ENCODE measurements at regions not wholly inside any gene's neighbourhood (a gene's known extent, or its start where the extent isn't known, plus 50 kb on each side); places are given as distances from the start of the nearest gene placed in this dataset.

DNA sequence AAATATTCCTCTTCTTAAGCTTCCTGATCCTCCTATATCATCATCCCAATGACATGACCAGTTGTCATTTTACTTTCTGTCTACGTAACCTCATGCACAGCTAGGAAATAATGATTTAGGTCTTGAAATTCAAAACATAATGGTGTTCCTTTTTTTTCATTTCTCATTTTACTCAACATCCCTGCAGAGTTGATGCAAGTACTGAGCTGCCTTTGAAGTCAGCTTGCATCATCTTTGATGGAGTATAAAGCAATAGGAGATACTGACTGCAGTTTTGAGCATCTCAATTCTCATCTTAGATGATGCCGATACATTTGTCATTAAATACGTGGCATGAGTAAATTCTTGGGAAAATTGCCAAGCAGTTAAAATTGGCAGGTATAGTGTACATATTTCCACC is 346.1 kb downstream of the ZIC1 start:
- DNase-seq (ENCODE audit: low read depth in 2 of 3, low spot score in 1 of 3) = no peak

DNA sequence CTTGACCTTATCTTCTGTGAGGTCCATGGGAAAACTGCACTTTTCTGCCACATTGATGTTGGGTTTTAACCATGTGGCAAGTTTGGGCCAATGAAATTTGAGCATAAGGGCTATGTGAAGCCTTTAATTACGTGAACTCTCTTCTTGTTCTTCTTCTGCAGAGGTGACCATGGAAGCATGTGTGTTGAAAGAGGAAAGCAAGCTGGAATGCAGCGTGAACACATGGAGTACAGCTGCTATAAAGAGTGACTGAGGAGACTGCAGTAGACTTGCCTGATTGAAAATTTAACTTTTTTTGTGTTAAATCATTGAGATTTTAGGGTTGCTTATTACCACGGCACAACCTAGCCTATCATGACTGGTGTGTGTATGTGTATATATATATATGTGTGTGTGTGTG is 347.3 kb downstream of the ZIC1 start:
- DNase-seq (ENCODE audit: low read depth in 2 of 3, low spot score in 1 of 3) = no peak

DNA sequence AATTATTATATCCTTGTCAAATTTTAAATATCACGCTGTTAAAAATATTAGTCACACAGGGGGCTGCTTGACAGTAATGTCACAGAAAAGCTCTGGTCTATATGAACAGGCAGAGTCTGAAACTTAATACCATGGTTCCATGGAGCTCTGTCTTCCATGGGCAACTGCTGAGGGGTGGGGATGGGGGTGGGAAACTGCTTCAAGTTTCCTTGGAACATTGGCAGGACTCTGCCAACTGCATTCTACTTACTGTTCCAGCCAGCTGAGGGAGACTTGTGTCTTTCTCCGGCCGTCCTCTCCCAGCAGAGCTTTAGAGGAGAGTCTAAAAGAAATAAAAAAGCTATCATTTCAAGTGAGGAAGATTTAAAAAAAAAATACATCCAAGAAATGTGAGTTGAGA is 348.7 kb downstream of the ZIC1 start:
- no peak for DNase-seq (ENCODE audit: low read depth in 2 of 3, low spot score in 1 of 3)

DNA sequence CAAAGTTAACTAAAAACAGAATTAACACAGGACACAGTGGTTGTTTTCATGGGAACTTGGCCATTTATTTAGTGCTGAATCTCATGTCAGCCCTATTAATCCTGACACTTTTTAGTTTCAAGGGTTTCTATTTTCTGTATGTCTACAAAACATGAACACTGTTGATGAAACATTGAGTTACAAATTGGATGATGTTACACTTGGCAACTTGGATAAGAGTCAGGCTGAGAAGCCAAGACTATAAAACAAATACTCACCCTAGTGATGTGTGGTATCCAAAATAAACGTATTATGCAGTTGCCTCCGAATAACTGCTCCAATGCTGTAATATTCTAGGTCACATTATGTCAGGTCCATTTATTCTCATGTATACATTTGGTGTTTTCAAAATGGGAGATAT is 349.6 kb downstream of the ZIC1 start:
- DNase-seq (ENCODE audit: low read depth in 2 of 3, low spot score in 1 of 3) = no peak

DNA sequence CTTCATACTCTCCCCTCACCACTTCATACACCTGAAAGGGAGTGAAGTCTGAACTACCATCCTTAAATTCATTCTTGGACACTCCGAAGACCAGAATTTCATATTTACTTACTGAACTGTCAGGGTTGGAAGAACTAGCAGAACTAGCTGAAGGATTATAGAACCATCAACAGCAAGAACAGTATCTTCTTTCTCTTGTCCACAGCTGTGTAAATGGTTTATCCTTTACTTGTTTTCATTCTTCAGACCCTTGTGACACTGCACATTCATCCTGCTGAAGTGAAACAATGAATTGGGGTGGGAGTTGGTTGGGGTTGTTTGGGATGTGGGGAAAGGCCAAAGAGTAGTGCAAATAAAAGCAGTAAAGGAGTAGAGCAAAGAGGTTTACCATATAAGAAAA is 350.9 kb downstream of the ZIC1 start:
- DNase-seq (ENCODE audit: low read depth in 2 of 3, low spot score in 1 of 3) = no peak

DNA sequence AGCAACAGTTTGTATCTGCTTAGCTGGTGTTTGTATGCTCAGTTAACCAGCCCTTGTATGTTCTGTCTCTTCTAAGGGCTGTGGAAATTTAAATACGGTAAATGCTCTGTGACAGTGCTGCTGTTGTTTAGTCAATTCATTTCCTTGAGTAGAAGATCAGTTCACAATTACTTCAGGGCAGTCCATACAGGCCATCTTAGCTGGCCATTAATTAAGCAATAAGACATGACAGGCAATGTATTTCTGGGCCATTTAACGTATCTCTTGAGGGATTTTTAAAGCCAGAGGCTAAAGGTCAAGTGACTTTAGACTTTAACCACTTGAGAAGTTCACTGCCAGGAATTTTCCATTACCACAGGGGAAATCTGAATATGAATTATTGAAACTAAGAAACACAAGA is 351.8 kb downstream of the ZIC1 start:
- DNase-seq (ENCODE audit: low read depth in 2 of 3, low spot score in 1 of 3) = no peak

DNA sequence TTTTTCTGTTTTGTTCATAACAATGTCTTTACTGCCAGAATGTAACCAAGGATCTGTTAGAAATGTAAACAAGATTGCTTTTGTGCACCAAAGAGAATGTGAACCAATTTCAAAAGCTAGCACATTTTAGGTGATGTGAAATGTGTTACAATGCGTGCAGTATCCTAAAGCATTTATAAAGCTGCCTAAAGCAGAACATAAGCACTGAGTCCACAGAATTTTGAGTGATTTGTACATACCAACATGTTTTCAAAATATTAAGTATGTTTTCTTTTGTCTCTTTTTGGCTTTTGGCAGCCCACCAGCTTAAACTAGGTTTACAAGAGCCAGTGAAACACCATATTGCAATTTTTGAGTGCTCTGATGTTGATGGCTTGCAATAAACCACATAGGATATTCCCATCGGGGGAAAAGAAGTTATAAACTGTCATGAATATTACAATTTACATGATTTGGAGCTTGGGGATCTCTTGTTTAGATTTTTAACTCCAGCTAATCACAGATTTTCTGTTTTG is 364.0 kb downstream of the ZIC1 start:
- no peak for DNase-seq (ENCODE audit: low read depth in 2 of 3, low spot score in 1 of 3)

DNA sequence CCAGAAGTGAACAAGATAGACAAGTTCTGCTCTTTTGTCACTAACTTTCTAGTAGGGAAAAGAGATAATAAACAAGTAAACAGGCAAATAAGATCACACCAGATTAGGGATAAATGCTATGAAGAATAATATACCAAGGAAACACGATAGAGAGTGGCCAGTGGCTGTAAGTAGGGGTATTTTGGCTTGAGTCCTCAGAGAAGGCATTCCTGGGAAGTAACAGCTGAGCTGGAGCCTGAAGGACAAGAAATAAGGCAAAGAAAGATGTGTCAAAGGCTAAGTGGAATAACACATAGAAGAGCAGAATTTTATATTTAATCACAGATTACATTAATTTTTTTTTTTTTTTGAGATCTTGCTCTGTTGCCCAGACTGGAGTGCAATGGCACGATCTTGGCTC is 366.2 kb downstream of the ZIC1 start:
- DNase-seq (ENCODE audit: low read depth in 2 of 3, low spot score in 1 of 3) = no peak

DNA sequence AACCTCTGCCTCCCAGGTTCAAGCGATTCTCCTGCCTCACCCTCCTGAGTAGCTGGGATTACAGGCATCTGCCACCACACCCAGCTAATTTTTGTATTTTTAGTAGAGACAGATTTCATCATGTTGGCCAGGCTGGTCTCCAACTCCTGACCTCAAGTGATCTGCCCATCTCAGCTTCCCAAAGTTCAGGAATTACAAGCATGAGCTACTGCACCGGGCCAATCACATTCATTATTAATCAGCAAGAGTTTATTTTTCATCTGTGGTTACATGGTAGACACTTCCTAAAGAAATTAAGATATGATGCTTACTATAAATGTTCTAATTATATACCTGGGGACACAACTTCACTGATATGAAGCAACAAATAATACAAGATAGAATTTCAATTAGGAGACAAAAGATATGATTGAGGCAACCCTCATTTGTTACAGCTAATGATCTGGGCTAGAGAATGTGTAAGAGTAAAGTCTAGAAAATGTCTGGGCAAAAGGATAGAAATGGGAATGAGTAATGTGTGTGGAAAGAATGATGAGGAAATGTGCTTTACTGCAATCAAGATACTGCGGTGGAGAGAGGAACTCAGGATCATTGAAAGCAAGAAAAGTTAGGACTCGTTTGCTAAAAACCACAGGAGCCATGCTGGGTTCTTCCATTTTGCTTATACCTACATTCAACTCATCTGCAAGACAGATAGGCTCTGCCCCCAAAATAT is 366.8 kb downstream of the ZIC1 start:
- DNase-seq (ENCODE audit: low read depth in 2 of 3, low spot score in 1 of 3) = no peak

DNA sequence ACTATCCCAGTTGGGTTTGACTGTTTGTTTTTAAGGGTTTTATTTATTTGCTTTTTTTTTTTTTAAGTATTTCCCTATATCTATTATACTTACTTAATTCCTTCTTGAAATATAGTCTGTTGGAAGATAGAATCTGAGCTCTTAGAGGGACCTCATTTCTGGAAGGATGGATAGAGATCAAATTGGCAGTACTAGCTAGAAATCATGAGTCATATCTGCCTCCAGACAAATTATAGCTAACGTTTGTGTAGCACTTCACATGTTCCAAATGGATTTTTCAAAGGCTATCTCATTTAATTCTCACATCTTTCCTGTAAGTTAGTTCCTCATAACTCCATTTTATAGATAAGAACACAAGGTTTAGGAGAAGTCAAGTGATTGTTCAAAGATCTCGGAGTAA is 384.7 kb downstream of the ZIC1 start:
- no peak for DNase-seq (ENCODE audit: low read depth in 2 of 3, low spot score in 1 of 3)

DNA sequence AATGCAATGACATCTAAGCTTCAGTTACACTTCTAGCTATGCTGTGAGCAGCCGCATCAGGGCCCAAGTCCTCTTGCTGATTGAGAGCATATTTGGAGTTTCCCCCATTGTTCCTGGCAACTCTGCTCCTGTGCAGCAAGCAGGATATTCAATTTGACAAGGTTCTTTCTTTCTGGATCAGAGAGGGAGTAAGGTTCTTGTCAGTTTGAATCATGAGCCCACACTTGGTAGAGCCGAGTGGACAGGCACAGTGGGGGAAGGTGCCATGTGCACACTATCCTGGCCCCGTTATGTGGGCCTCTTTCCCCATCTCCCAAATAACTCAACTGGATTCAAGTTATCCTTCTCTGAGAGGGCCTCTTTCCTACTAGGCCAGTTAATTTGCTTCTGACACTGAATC is 385.4 kb downstream of the ZIC1 start:
- no peak for DNase-seq (ENCODE audit: low read depth in 2 of 3, low spot score in 1 of 3)

DNA sequence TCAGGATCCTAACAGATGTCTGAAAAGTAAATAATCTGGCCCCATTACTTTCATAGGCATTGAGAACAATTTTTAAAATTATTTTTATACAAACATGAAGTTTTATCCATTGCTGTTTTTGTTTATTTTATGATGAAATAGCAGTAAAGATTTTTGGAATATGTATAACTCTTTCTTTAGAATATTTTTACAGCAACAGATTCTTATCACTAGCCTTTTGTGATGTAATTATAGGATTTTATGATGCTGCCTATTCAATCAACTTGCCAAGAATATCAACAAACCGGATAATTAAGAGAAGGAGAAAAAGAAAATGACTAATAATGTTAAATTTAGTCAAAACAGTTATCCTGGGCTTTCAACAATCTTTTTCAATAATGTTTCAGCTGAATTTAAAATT is 386.3 kb downstream of the ZIC1 start:
- DNase-seq (ENCODE audit: low read depth in 2 of 3, low spot score in 1 of 3) = no peak

DNA sequence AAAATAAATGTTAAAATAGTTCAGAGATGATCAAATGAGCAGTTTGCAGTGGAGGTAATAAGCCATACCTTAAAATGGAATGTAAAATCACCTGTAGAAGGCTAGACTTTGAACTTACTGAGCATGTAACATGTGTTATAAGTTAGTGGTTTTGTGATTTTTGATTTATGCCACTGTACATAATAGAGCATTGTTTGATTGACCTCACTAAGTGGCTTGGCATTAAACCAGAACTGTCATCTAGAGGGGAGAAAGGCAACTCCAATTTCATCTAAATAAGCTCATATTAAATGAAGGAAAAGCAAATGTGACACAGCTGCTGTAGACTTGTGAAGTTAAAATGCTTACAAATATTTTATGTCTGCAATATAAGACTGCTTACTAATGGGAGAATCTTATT is 387.9 kb downstream of the ZIC1 start:
- no peak for DNase-seq (ENCODE audit: low read depth in 2 of 3, low spot score in 1 of 3)

DNA sequence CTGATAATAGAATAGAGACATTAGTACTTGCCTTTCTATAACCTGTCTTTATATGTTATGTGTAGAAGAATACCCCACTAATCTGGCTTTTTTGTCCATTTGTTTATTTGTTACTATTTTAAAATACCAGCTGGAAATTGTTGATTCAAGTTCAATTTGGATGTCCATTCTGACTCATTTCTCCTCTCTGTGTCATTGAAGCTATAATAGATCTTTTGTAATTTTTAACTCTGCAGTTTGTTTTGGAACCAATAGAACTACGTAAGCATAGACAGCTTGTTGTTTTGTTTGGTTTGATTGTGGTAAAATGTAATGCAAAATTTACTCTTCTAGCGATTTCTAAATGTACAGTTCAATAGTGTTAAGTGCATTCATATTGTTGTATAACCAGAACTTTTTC is 390.4 kb downstream of the ZIC1 start:
- no peak for DNase-seq (ENCODE audit: low read depth in 2 of 3, low spot score in 1 of 3)

DNA sequence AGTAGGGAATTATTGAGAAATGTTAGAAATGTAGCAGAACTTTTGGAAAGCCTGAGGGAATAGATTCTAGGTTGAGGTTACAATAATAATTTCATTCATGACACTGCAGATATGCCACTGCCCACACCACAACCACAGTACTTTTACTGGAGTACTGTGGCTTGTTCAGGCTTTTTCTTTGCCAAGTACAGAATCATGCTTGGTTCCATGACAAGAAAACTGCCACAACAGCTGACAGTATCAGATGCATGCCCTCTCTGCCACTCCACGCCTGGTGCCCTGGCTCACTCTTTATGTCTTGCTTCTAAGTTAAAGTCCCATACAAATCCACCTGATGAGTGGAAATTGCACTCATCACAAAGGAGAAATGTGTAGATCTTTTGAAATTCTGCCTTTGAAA is 398.6 kb downstream of the ZIC1 start:
- DNase-seq (ENCODE audit: low read depth in 2 of 3, low spot score in 1 of 3) = no peak

DNA sequence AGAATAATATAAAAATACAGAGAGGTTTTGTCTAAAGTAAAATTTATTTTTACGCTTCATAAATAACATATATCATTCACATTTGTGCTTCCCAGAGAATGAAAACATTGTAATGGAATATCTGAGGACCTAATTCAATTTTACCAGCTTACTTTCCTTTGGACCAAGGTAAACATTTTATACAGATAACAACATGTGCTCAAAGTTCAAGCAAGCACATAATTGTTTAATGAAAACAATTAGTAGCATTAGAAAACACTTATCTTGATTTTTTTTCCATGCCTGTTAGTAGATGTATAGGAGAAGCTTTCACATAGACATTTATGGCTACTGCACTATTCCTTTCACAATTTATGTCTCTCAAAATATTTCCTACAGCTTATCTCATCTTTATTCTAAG is 400.0 kb downstream of the ZIC1 start:
- no peak for DNase-seq (ENCODE audit: low read depth in 2 of 3, low spot score in 1 of 3)

DNA sequence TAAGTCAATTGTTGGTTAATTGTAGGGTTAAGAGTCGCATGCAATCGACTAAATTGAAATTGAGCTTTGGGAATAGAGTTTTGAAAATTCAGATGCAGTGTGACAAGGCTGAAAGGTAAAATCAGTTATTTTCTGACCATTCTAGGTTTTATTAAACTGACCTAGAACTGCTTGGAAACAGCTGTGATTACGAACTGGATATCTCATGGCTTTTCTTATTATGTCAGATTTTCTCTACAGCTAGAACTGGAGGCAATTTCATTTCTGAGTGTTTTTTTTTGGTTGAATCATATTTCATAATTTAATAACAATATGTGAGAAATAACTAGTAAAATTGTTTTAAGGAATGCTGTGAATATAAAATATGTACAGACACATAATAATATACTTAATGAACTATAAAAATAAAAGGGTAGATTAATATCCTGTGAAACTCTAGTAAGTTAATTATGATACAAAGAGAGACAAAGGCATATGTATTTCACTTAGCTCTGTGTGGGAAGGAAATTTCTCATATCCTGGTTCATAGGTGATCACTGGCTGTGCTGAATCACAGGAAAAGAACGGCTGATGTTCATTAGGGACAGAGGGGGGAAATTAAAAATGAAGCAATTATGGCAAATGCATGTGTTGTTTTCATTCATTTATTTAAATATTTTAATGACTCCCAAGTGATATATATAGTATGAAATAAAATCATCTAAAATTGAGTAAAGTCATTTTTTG is 403.2 kb downstream of the ZIC1 start:
- DNase-seq (ENCODE audit: low read depth in 2 of 3, low spot score in 1 of 3) = no peak

DNA sequence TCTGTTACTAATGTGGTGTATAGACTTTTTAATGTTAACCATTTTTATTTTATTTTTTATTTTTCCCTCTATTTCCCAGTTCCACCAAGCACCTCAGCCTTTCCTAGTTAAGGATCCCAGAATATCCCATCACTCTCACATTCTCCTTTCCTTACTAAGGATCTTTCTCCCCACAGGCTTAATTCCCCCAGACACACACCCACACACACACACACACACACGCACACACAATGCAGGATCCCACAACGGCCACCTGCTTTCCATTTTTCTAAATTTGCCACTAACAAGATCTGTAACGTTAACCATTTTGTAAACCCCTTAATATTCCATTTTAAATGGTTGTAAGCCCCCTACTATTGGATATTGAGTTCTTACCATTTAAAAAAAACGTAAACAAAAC is 404.1 kb downstream of the ZIC1 start:
- DNase-seq (ENCODE audit: low read depth in 2 of 3, low spot score in 1 of 3) = no peak

DNA sequence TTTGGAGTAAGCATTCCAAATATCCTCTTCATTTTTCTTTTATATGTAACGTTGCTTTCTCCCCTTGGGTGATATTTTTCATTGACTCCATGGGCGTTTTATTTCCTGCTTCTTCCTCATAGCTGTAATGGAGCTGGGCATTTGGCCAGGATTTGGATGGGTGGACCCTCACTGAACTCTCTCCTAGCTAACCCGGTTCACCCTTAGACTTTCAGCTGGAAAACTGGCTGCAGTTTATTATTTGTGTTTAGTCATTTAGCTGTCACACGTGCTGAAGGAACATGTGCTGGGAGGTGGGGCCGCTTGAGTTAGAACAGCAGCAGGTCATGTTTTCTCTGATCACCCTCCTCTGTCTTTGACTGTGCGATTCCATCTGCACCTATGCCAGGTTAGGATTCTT is 407.6 kb downstream of the ZIC1 start:
- DNase-seq (ENCODE audit: low read depth in 2 of 3, low spot score in 1 of 3) = no peak

DNA sequence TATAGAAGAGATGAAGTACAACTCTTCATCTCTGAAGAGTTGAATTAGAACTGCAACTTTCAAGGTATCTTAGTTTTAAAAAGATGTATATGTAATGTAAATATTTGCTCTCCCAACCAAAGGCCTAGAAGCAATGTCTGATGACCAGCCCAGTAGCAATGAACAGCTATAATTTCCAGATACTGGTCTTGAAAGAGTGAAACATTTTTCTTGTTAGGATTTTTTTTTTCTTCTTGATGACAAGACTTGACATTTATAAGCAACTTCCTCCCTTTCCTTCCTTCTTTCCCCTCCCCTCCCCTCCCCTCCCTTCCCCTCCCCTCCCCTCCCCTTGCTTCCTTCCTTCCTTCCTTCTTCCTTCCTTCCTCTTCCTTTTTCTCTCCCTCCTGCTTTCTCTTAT is 423.4 kb downstream of the ZIC1 start:
- no peak for DNase-seq (ENCODE audit: low read depth in 2 of 3, low spot score in 1 of 3)

DNA sequence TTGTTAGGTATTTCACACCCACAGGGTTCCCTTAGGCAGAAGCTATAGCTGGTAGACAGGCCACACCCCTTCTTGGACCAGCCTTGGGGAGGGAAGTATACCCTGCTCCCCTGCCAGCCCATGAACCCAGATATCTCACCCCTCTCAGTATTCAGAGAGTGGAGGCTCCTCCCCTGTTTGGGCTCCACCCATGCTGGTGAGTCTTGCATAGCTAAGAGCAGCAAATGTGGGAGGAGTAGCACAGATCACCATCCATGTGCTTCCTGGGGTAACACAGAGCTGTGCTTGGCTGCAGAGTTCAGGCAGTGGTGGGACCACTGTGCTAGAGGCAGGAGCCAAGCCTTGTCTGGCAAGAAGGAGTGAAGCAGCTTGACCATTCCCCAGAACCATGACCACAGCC is 427.2 kb downstream of the ZIC1 start:
- DNase-seq (ENCODE audit: low read depth in 2 of 3, low spot score in 1 of 3) = no peak

DNA sequence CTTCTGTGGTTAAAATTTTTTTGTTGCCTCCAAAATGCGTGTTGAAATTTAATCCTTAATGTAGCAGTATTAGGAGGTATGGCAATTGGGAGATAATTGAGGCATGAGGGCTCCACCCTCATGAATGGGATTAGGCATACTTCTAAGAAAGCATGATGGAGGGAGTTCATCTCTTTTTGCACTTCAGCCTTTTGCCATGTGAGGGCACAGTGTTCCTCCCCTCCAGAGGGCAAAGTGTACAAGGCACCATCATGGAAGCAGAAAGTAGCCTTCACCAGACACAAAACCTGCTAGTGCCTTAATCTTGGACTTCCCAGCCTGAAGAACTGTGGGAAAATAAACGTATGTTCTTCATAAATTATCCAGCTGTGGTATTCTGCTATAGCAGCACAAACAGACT is 429.5 kb downstream of the ZIC1 start:
- DNase-seq (ENCODE audit: low read depth in 2 of 3, low spot score in 1 of 3) = no peak

DNA sequence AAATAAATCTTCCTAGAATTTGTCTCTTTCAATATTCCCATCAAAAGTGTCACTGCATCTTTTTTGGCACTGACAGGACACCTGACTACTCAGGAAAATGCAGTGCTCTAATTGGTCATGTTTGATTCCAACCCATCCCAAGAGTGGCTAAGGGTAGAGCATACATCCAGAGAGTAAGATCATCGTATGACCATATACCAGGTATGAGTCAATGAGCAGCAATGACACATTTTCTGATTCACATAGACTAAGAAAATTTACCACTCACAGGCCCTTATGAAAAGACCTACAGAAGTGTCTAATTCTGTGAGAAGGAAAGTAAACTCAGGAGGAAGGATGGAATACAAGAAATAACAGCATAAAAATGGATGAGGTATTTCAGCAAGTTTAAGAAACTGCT is 434.2 kb downstream of the ZIC1 start:
- no peak for DNase-seq (ENCODE audit: low read depth in 2 of 3, low spot score in 1 of 3)
